T-helper 17 cell (primary cell): ENCODE measurements at regions not wholly inside any gene's neighbourhood (a gene's known extent, or its start where the extent isn't known, plus 50 kb on each side); places are given as distances from the start of the nearest gene placed in this dataset.

ENCODE experiments used
- ATAC-seq: fragments of 150-1000 bp; cut with Tn5 transposase; 2 replicates; pipeline ENCODE4 v1.10.0; 2021; ENCODE audit warnings: mild to moderate bottlenecking, moderate library complexity
- DNase-seq, 3 donors: peaks; one replicate each; pipeline versions ENCODE4 v3.0.0 to v3.0.0-alpha.2; 2020 to 2021
- H3K9me3 ChIP-seq: one replicate; pipeline ENCODE4 v1.7.0; 2013; ENCODE audit warnings: low read length, mild to moderate bottlenecking; ENCODE audit not compliant: control insufficient read depth, poor library complexity, severe bottlenecking
- H3K27ac Mint-ChIP-seq: one replicate; pipeline ENCODE4 v1.8.0; 2022; ENCODE audit warnings: mild to moderate bottlenecking, moderate library complexity, mixed read lengths
- H3K27me3 Mint-ChIP-seq: one replicate; pipeline ENCODE4 v1.8.0; 2022; ENCODE audit warnings: mixed read lengths
- H3K36me3 Mint-ChIP-seq: one replicate; pipeline ENCODE4 v1.8.0; 2022; ENCODE audit warnings: low read depth, mixed read lengths
- H3K4me1 Mint-ChIP-seq: one replicate; pipeline ENCODE4 v1.8.0; 2022; ENCODE audit warnings: mild to moderate bottlenecking, mixed read lengths
- H3K4me3 Mint-ChIP-seq: one replicate; pipeline ENCODE4 v1.8.0; 2022; ENCODE audit warnings: mild to moderate bottlenecking, moderate library complexity, mixed read lengths

DNA sequence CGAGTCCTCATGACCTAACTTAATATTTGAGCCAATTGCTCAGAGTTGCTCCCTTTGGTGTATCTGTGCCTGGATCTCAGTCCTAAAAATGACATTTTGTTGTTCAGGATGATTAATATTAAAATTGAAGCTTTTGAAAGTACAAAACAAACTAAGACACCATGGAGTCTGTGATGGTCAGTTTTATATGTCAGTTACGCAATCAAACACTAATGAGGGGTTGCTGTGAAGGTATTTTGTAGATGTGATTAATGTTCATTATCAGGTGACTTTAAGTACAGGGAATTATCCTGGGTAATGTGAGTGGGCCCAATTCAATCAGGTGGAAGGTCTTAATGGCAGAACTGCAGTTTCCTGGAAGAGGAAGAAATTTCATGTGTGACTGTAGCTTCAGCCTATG lies 546.7 kb downstream of the REEP3 start:
- H3K27me3 Mint-ChIP-seq = peaks cover 62% of the 10 kb centered on the region

DNA sequence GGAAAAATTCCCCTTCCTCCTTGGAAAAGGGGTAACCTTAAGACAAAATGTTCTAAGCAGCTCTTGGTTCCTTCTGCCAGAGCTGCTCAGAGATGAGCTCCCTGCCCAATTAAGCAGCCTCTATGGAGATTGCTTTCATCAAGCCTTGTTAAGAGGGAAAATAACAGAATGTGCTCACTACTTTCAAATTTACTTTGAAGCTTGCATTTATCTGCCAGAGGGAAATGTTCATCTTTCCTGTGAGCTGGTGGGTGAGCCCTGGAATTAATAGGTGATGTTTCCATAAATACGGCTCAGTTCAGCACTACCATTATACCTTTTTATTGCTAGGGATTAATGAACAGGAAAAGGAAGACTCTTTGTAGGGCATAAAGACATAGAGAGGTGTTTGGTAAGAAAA lies 549.0 kb downstream of the REEP3 start:
- Mint-ChIP-seq H3K4me3 (no peak overlapping the region), H3K27me3 (peaks cover 73% of the 10 kb centered on the region), H3K4me1 (no peaks in the 10 kb centered on the region), H3K27ac (no peak overlapping the region), H3K36me3 (no peaks in the 10 kb centered on the region)
- no peak for ATAC-seq
- no peak for DNase-seq
- no peaks in the 10 kb centered on the region for H3K9me3 ChIP-seq

More for the DNA sequence above, 546.7 kb downstream of the REEP3 start:
- no peaks in the 10 kb centered on the region for H3K9me3 ChIP-seq
- Mint-ChIP-seq H3K4me3 (no peak overlapping the region), H3K4me1 (no peaks in the 10 kb centered on the region), H3K36me3 (no peaks in the 10 kb centered on the region), H3K27ac (no peak overlapping the region)
- no peak for DNase-seq
- no peak for ATAC-seq

DNA sequence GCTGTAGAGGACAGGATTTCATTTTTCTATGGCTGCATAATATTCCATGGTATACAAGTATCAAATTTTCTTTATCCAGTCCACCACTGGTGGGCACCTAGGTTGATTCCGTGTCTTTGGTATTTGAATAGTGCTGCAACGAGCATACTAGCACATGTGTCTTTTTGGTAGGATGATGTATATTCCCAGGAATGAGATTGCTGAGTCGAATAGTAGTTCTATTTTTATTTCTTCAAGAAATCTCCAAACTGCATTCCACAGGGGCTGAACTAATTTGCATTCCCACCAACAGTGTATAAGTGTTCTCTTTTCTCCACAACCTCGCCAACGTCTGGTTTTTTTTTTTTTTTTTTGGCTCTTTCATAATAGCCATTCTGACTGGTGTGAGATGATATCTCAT lies 550.0 kb downstream of the REEP3 start:
- DNase-seq = no peak
- Mint-ChIP-seq H3K27ac (no peak overlapping the region), H3K4me1 (no peaks in the 10 kb centered on the region), H3K4me3 (no peak overlapping the region), H3K36me3 (no peaks in the 10 kb centered on the region), H3K27me3 (peaks cover 73% of the 10 kb centered on the region)
- ATAC-seq = no peak
- no peaks in the 10 kb centered on the region for H3K9me3 ChIP-seq

DNA sequence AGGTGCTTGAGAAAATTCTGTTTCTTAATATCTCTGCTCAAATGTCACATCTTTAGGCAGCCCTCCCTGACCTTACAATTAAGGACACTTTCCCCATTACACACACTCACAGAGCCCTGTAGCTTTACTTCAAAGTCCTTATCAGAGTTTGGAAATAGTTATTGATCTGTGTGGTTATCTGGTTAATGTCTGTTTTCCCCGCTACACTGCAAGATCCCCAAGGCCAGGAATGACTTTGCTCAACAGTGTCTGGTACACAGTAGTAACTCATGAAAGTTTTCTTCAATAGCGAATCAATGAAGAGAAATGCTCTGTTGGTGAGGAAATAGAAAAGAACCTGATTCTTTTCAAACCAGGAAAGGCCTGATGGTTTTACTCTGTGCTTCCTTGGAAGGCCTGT lies 554.4 kb downstream of the REEP3 start:
- ATAC-seq = no peak
- H3K36me3 Mint-ChIP-seq = no peaks in the 10 kb centered on the region

DNA sequence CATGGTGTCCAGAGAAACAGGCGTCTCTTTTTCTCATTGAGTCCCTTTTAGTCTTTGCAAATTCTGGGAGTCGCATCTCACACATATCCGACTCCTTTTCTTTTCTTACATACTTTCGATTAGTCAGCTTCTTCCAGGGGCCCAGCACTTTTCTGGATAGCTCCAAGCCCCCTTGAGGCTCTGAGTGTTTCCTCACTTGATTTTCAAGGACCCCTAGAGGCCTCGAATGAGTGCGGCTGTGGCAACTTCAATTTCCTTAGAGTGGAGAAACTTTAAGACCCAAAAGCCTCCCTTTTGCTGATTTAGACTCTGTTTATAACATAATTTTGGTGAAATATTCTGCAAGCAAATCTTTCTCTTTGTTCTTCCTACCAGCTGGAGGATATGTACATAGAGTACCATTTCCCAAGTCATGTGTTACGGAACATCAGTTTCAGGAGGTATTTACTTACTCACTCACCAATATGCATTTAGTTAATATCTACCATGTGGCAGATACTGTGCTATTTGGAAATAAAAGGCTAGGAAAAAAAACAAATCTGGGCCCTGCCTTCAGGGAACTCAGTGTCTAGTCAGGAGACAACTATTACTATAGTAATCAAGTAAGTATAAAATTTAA lies 555.2 kb downstream of the REEP3 start:
- Mint-ChIP-seq H3K36me3 (no peaks in the 10 kb centered on the region), H3K4me3 (no peak overlapping the region), H3K4me1 (no peaks in the 10 kb centered on the region), H3K27me3 (peaks cover 60% of the 10 kb centered on the region), H3K27ac (no peak overlapping the region)
- DNase-seq (no peak), ATAC-seq (no peak)
- H3K9me3 ChIP-seq = no peaks in the 10 kb centered on the region

More for the DNA sequence above, 554.4 kb downstream of the REEP3 start:
- Mint-ChIP-seq H3K4me3 (no peak overlapping the region), H3K27me3 (peaks cover 60% of the 10 kb centered on the region), H3K4me1 (no peaks in the 10 kb centered on the region), H3K27ac (no peak overlapping the region)
- DNase-seq = no peak
- H3K9me3 ChIP-seq = no peaks in the 10 kb centered on the region

DNA sequence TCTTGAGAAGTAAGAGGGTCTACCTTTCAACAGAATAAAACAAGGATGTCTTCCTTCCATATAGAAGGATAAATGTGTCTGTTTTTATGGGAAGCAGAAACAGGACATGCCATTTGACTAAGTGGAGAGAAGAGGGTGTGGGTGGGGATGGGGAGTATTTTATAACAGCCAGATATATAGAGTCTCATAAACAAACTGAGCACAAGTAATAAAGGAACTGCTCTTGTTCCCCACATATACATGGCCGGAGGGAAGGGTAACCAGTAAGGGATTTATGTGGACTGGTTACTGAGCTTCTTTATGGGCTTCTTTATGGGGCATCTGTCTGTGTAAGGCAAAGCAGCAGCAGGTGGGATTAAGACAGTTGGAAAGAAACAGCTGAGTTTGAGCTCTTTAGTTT lies 558.1 kb downstream of the REEP3 start:
- no peak for ATAC-seq
- Mint-ChIP-seq H3K4me1 (no peaks in the 10 kb centered on the region), H3K4me3 (no peak overlapping the region), H3K27ac (no peak overlapping the region), H3K36me3 (no peaks in the 10 kb centered on the region), H3K27me3 (peaks cover 50% of the 10 kb centered on the region)
- no peak for DNase-seq
- no peaks in the 10 kb centered on the region for H3K9me3 ChIP-seq

DNA sequence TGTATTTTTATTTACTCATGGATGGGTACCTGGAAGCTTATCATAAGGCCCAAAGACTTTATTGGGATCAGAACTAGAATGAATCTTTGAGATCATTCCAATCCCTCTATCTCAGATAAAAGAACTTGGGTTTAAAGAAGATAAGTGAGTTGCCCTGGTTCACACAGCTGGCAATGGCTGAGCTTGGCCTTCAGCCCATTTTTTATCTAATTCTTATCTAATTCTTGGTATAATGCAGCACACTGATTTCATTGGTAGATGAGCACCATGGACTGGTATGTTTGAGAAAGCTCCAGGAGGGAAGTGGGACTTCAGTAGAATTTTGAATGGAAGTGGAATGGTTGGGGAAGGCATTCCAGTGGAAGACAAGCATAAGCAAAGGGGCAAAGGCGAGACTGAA lies 558.9 kb downstream of the REEP3 start:
- H3K4me3 Mint-ChIP-seq = no peak overlapping the region
- H3K4me1 Mint-ChIP-seq = no peaks in the 10 kb centered on the region
- ATAC-seq (no peak), DNase-seq (no peak)
- H3K27me3 Mint-ChIP-seq = peaks cover 46% of the 10 kb centered on the region
- no peaks in the 10 kb centered on the region for H3K9me3 ChIP-seq
- H3K36me3 Mint-ChIP-seq = no peaks in the 10 kb centered on the region
- H3K27ac Mint-ChIP-seq = no peak overlapping the region

DNA sequence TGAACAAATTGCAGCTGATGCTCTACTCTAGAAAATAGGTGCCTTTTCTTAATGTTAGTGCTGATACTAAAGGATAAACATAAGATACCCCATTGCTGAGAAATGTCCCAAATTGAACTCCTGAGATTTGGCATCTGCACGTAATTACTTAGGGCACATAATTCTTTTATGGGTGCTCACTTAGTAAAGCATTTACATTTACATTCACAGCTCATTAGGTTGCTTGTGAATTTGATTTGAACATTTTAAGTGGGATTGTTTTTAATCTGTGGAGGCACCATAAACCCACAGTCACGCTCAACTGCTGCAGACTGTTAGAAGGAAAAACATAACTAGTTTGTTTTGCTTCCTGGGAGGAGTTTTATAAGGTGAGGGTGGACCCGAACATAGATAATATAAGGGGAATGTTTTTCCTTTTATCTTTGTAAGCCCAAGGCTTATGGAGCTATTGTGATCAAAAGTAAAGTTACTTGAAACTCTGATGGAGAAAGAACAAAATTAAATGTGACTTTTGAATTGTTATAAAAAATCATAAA lies 560.8 kb downstream of the REEP3 start:
- H3K9me3 ChIP-seq = no peaks in the 10 kb centered on the region
- DNase-seq (no peak), ATAC-seq (no peak)
- Mint-ChIP-seq H3K4me3 (no peak overlapping the region), H3K36me3 (no peaks in the 10 kb centered on the region), H3K27ac (no peak overlapping the region), H3K4me1 (no peaks in the 10 kb centered on the region), H3K27me3 (peaks cover 32% of the 10 kb centered on the region)

DNA sequence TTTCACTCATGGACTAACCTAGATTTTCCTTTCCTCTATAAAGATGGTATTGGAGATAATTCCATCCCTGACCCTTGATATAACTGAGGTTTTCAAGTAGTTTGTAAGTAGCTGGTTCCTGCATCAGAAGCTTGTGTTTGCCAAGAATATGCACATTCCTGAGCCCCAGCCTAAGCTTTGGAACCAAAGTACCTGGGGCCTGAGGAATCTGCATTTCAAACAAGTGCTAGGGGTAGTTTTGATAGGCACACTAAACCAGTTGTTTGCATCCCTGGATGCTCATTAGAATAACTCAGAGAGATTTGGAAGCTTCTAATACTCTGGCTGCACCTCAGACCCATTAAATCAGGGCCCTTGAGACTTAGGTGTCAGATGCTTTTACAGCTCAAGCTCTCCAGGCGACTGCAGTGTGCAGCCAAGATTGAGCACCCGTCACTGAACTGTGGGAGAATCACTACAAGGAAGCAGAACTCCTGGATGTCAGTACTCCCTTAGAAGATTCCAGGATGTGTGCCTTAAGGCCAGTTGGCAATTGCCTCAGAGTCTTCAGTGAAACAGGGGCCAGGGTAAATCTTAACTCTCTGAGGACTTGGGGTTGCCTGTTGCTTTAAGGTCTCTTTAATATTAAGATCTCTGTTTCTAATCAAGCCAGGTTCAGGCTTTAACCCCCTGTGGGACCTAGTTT lies 565.0 kb downstream of the REEP3 start:
- no peaks in the 10 kb centered on the region for H3K4me1 Mint-ChIP-seq
- H3K36me3 Mint-ChIP-seq = no peaks in the 10 kb centered on the region
- no peak overlapping the region for H3K4me3 Mint-ChIP-seq
- no peak for DNase-seq
- ATAC-seq = no peak
- peaks cover 16% of the 10 kb centered on the region for H3K27me3 Mint-ChIP-seq
- no peaks in the 10 kb centered on the region for H3K9me3 ChIP-seq
- no peak overlapping the region for H3K27ac Mint-ChIP-seq

DNA sequence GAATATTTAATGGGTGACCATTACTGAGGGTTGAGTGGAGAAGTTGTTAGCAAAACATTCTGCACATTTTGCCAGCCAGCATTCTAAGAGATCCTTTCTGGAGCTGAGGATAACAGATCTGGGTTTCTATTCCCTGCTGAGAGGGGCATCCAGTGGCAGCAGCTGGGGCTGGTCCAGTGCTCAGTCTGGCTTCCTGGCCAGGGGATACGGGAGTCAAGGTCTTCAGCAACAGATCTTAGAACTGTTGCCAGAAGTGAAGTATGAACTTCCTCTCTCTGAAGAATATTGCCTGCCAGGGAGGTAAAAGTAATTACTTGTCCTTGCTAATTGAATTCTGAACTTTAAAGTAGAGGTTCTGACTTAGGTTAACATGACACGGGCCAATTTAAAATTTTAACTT lies 568.4 kb downstream of the REEP3 start:
- Mint-ChIP-seq H3K27me3 (peaks cover 5% of the 10 kb centered on the region), H3K4me3 (no peak overlapping the region), H3K27ac (no peak overlapping the region), H3K4me1 (no peaks in the 10 kb centered on the region), H3K36me3 (no peaks in the 10 kb centered on the region)
- ATAC-seq (no peak), DNase-seq (no peak)
- no peaks in the 10 kb centered on the region for H3K9me3 ChIP-seq

DNA sequence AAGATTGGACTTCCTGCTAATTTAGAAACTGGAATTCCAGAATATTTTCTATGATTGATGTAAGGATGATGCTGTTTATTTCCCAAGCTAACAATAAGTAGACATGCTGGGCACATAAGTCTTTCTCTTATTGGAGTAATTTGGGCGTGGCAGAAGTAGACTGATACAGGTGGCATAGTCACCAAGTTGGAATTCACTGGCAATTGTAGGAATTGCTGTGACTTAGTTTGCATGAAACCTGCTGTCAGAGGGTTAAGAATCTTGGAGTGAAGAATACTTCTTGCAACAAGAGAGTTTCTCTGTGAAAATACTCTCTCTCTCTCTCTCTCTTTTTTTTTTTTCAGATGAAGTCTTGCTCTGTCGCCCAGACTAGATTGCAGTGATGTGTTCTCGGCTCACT lies 569.7 kb downstream of the REEP3 start:
- Mint-ChIP-seq H3K27me3 (peaks cover 6% of the 10 kb centered on the region), H3K4me1 (no peaks in the 10 kb centered on the region), H3K36me3 (no peaks in the 10 kb centered on the region), H3K27ac (no peak overlapping the region), H3K4me3 (no peak overlapping the region)
- DNase-seq = no peak
- no peak for ATAC-seq
- no peaks in the 10 kb centered on the region for H3K9me3 ChIP-seq

DNA sequence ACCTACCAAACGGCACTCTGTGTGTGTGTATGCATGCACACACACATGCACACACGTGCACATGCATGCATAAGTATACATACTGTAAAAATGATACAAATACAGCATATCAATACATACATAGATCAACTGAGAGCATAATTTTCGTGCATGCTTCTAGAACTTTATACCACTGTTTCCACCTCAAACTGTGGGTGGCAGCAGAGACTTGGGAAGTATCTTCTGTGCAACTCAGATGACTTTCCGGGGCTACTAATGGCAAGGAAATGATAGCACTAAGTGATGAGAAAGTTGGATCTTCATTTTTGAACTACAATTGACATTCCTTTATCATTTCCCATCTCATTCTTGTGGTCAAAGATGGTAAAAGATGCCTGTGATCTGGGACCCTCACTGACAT lies 570.7 kb downstream of the REEP3 start:
- H3K4me1 Mint-ChIP-seq = no peaks in the 10 kb centered on the region
- no peak for ATAC-seq
- H3K4me3 Mint-ChIP-seq = no peak overlapping the region
- no peak for DNase-seq
- H3K36me3 Mint-ChIP-seq = no peaks in the 10 kb centered on the region
- no peak overlapping the region for H3K27ac Mint-ChIP-seq
- no peaks in the 10 kb centered on the region for H3K9me3 ChIP-seq
- H3K27me3 Mint-ChIP-seq = peaks cover 15% of the 10 kb centered on the region

DNA sequence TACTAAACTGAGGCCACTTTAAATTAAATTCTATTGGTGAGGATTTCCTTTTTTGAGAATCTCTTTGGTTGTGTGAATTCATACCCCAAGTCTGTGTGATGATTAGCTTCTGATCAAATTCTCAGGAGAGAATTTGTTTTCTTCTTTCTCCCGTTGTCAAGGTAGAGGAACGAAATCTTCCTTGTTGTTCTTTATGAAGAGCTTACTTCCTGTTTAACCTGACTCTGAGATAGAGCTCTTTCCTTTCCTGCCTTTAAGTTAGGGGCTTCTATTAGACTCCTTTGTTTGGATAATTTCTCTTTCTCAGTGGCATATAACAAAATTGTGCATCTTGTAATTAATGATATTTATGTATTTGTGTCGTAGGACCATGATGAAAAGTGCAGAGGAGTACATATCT lies 572.1 kb downstream of the REEP3 start:
- Mint-ChIP-seq H3K36me3 (no peaks in the 10 kb centered on the region), H3K27ac (no peak overlapping the region), H3K27me3 (peaks cover 15% of the 10 kb centered on the region), H3K4me3 (no peak overlapping the region), H3K4me1 (no peaks in the 10 kb centered on the region)
- no peaks in the 10 kb centered on the region for H3K9me3 ChIP-seq
- no peak for ATAC-seq
- no peak for DNase-seq

DNA sequence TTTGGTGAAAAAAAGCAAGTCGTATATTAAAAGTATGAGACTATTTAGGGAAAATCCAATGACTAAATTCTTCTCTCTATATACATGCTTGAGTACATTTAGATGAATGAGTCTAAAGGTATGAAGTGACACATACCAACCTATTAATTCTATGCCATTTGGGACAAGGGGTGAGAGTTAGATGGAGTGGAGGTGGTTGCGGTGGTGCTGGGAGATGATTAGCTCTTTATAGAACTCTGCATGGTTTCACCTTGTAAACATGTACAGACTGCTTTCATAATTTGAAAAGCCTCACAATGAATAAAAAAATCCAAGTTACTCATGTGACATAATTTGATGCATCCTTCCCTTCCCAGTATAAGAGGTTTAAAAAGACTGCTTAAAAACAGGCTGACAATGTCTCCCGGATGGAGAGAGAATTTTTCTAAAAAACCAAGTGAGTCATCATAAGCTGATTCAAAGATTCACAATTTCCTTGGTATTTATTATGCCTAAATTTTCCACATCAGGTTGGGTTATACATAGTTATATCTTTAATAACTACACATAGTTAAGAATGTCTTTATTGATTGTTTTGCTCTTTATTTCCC lies 572.8 kb downstream of the REEP3 start:
- peaks cover 20% of the 10 kb centered on the region for H3K27me3 Mint-ChIP-seq
- H3K27ac Mint-ChIP-seq = no peak overlapping the region
- no peak for ATAC-seq
- no peak overlapping the region for H3K4me3 Mint-ChIP-seq
- DNase-seq = no peak
- H3K36me3 Mint-ChIP-seq = no peaks in the 10 kb centered on the region
- H3K9me3 ChIP-seq = no peaks in the 10 kb centered on the region
- H3K4me1 Mint-ChIP-seq = no peaks in the 10 kb centered on the region
